Neural progenitor cell (in vitro differentiated cells): ENCODE measurements at regions not wholly inside any gene's neighbourhood (a gene's known extent, or its start where the extent isn't known, plus 50 kb on each side); places are given as distances from the start of the nearest gene placed in this dataset.

Experiments
- CTCF ChIP-seq: fragments of 200-600 bp; sonication (generic); IDR thresholded peaks from 2 replicates; pipeline ENCODE4 v1.5.1; 2017; ENCODE audit warnings: antibody characterized with exemption, mild to moderate bottlenecking
- EZH2 ChIP-seq: fragments of 200-600 bp; sonication (generic); IDR thresholded peaks from 2 replicates; pipeline ENCODE4 v1.6.1; 2017; ENCODE audit warnings: antibody characterized with exemption, mild to moderate bottlenecking, moderate library complexity
- EZH2phosphoT487 ChIP-seq: fragments of 200-600 bp; sonication (generic); IDR thresholded peaks from 2 replicates; pipeline ENCODE4 v1.6.1; 2017; ENCODE audit warnings: antibody characterized with exemption

- no peak for TF ChIP-seq CTCF
- TF ChIP-seq EZH2 = no peak
- no peak for TF ChIP-seq EZH2phosphoT487
Measured at GRCh38 chr3:181974198-181974597, 262.5 kb downstream of the SOX2 start.
